GM19463 (cell line): ENCODE measurements at regions not wholly inside any gene's neighbourhood (a gene's known extent, or its start where the extent isn't known, plus 50 kb on each side); places are given as distances from the start of the nearest gene placed in this dataset.
"Not testable (repeated sequence)": the region's sequence is repeated elsewhere in the genome, so short reads cannot be mapped to it uniquely, and the experiment has no call there.

ENCODE experiments used
- ATAC-seq: cut with Tn5 transposase; IDR thresholded peaks from one replicate; pipeline ENCODE4 v1.9.1; 2021; ENCODE audit warnings: mild to moderate bottlenecking, moderate library complexity; ENCODE audit not compliant: unreplicated experiment

- ATAC-seq: no peak
Measured at GRCh38 chr5:120306303-120306702, 157.8 kb upstream of the PRR16 start.

DNA sequence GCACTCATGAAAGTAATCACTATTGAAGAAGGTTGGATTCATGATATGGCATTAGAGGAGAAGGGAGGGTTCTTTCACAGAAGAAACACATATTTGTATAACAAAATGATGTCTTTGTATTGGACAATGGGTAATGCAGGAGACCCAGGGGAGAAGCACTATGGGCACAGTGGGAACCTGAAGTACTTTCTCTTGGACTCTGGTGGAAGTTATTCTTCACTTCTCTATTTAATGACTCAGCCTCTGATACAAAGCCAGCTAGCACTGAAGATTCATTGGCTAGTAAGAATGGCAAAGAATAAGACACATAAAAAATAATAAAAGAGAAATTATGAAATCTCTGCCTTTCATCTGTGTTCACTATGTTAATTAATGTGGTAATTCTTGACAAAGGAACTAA lies 149.9 kb upstream of the PRR16 start:
- ATAC-seq: no peak

DNA sequence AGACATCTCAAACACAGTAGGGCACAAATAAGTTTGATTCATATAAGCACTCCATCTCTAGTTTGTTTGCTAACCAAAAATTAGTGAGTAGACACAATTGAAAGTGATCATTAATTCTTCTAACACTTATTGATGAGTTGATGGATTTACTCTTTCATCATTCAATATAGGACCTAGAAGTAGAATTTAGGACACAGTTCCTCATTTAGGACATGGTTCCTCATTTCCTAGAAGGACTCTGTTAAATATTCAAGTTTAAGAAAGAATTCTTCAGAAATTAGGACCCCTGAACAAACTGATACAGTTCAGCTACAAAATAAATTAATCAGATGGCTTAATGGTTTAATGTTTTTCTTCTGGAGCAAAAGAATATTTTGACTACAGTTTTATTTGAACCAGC lies 143.5 kb upstream of the PRR16 start:
- ATAC-seq: no peak

DNA sequence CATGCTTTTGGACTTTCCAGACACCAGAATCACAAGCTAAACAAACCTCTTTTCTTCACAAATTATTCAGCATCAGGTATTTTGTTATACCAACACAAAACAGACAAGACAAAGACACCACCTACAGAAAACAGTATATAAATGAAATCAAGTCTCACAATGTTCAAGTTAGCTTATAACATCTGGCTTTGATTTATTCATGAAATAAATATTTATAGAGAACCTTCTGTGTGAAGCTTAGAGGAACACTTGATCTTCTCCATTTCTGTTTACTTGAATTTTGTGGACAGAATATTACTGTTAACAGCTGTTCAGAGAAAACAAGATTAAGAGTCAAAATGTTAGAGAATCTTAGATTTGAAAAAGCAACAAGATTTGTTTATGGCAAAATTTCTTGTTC lies 137.4 kb upstream of the PRR16 start:
- ATAC-seq: no peak

GRCh38 chr5:120327180-120327579 lies 136.9 kb upstream of the PRR16 start:
- no peak for ATAC-seq

- ATAC-seq: no peak
Measured at GRCh38 chr5:120329095-120329494, 135.0 kb upstream of the PRR16 start.

DNA sequence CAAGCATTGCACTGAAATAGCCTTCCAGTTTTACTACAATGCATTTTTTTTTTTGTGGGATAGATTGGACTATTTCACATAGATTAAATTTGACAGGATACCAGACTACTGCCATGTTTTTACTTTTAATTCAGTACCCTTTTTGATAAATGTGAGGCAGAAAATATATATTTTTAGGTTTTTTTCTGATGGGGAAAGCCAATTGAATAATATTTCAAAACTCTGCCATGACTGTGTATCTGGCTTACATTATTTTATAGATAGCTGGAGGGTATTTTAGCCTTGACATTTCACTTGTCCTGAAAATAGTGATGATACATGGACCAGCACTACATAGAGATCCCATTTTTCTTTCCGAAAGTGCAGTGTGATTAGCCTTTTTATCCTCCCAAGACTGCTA lies 133.5 kb upstream of the PRR16 start:
- no peak for ATAC-seq

- ATAC-seq: no peak
Measured at GRCh38 chr5:120344181-120344580, 119.9 kb upstream of the PRR16 start.

DNA sequence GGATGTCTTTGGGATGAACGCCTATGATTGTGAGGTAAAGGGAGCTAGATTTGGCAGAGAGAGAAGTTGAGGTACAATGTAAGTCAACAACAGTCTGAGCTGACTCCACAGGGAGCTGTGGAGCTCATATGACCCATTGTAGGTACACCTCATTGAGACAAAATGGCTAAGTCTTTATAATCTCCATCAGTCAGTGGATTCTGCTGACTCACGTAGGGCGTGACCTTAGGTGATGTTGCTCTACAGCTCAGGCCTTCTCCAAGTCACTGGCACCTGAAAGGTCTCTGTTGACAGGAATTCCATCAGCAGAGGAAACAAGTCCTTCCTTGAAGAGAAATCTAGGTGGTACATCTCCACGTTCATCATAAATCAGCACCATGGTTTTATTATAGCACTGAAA lies 118.2 kb upstream of the PRR16 start:
- no peak for ATAC-seq

- not testable (repeated sequence) for ATAC-seq
Measured at GRCh38 chr5:120351071-120351470, 113.0 kb upstream of the PRR16 start.

DNA sequence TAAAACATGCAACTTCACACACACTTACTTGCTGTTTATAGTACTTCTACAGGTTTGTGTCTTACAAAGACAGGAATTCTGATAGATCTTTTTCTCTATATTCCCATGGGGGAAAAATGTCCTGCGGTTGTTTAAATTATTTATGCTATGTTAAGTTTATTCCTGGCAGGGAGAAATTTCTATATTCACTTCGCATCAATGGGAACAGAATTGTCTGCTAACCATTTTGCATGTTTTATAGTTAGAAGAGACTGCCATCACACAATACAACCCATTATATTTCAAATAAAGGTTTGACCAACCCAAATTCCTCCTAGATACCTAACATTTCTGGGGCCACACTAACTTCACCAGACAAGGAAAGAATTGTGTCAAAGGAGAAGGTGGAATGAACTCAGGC lies 110.0 kb upstream of the PRR16 start:
- no peak for ATAC-seq

GRCh38 chr5:120358949-120359348 lies 105.2 kb upstream of the PRR16 start:
- ATAC-seq: no peak

GRCh38 chr5:120361941-120362340 lies 102.2 kb upstream of the PRR16 start:
- ATAC-seq: no peak

DNA sequence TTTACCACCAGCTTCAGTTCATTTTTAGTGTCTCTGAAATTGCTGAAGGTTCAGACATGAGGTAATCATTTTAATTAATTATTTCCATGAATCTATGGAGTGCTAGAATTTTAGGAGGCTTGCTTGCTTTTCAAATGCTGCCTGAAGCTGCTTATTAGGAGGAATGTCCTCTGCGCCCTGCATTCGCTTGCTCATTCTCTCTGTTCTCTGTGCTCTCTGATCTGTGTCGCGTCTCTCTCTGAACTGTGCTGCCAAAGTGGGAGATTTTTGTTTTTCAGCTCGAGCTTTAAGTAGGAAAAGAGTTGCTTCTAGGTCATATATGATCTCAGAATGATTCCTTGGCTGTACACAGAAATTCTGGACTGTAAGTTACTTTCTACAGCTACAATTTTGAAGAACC lies 101.7 kb upstream of the PRR16 start:
- no peak for ATAC-seq

GRCh38 chr5:120365656-120366446 lies 98.2 kb upstream of the PRR16 start:
- ATAC-seq: no peak

GRCh38 chr5:120367896-120368634 lies 96.0 kb upstream of the PRR16 start:
- no peak for ATAC-seq

DNA sequence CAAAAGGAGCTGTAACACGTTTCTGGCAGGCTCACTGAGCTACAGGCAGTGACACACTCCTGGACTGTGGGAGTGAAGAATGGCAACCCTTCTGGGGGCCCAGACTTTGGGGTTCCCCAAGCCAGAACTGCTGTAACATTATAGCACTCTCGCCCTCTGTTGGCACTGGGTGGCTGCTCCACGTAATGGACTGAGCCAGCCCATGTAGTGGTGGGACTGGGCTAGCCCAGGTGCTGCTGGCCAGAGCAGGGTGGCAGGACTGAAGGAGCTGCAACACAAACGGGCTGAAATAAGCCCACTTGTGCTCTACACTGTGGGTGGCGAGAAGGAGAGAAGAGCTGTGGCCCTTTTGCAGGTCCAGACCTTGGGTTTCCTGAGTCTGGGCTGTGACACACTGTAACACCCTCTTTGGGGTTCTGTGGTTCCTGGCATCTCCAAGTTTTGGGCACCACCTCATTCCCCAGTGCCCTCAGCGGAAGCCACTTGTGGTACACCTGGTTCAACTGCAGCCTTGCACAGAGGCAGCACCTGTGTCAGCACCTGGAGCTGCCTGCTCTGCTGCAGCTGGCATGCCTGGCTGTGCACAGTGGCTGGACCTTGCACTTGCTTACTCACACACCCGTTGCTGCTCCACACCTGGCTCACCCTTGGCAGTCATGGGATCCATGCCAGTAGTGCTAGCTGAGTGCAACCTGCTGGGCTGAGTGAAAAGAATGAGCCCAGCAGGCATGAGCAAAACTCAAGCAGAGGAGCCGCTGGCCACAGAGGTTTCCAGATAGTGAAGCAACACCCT lies 95.0 kb upstream of the PRR16 start:
- ATAC-seq: no peak

DNA sequence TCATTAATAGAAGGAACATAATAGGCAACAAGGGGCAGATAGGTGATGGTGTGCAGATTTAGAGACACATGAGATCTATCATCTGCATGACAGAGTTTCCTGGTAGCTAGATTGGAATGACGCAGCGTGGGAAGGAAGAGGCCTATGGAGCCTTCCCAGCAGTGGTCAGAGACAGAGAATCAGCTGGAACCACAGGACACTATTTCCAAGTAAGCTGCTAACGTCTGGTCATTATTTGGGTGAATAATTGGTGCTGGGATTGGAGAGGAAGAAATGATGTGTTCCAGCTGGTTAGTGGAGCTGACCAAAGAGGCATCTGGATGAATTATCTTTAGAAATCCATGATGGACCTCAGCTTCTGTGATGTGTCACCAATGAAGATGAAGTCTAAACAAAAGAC lies 91.2 kb upstream of the PRR16 start:
- ATAC-seq: no peak

GRCh38 chr5:120375248-120375647 lies 88.9 kb upstream of the PRR16 start:
- no peak for ATAC-seq

GRCh38 chr5:120380644-120381043 lies 83.5 kb upstream of the PRR16 start:
- ATAC-seq: no peak

- ATAC-seq: no peak
Measured at GRCh38 chr5:120382833-120383232, 81.3 kb upstream of the PRR16 start.

GRCh38 chr5:120386981-120387380 lies 77.1 kb upstream of the PRR16 start:
- no peak for ATAC-seq
